ENCODE measurements at regions not wholly inside any gene's neighbourhood (a gene's known extent, or its start where the extent isn't known, plus 50 kb on each side); places are given as distances from the start of the nearest gene placed in this dataset.

DNA sequence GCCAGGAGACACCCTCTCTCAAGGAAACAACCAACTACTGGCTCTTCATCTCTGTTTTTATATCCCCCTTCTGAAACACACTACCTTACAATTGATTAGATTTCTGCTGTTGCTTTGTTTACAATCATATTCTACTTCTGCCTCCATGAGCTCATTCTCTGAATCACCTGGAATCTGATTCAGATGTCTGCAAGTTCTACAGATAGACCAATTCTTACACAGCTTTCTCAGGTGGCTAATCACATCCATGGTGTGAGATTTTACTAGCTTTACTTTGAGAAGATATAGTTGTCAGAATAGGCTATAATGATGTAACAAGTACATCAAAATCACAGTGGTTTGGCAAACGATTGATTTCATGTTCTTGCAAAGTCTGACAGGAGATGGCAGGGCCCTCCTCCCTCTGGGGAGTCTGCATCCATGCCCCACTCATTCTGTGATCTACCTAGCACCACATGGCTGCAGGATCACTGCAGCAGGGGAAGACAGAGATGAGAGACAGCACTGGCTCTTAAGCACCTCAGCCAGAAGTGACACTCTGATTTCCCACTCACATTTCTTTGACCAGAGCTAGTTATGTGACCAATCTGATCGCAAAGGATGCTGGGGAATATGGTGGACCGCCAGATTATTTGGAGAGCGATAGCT, 243.7 kb downstream of the FOXO1 start (continued):
- TF ChIP-seq, protein P1, sequence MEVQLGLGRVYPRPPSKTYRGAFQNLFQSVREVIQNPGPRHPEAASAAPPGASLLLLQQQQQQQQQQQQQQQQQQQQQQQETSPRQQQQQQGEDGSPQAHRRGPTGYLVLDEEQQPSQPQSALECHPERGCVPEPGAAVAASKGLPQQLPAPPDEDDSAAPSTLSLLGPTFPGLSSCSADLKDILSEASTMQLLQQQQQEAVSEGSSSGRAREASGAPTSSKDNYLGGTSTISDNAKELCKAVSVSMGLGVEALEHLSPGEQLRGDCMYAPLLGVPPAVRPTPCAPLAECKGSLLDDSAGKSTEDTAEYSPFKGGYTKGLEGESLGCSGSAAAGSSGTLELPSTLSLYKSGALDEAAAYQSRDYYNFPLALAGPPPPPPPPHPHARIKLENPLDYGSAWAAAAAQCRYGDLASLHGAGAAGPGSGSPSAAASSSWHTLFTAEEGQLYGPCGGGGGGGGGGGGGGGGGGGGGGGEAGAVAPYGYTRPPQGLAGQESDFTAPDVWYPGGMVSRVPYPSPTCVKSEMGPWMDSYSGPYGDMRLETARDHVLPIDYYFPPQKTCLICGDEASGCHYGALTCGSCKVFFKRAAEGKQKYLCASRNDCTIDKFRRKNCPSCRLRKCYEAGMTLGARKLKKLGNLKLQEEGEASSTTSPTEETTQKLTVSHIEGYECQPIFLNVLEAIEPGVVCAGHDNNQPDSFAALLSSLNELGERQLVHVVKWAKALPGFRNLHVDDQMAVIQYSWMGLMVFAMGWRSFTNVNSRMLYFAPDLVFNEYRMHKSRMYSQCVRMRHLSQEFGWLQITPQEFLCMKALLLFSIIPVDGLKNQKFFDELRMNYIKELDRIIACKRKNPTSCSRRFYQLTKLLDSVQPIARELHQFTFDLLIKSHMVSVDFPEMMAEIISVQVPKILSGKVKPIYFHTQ (CRISPR knock-in tag; IDR thresholded peaks at IDR 0.05), result no peak
- no peak for TF ChIP-seq FOXJ3 (CRISPR knock-in tag; IDR thresholded peaks at IDR 0.05; ENCODE audit: borderline replicate concordance)

DNA sequence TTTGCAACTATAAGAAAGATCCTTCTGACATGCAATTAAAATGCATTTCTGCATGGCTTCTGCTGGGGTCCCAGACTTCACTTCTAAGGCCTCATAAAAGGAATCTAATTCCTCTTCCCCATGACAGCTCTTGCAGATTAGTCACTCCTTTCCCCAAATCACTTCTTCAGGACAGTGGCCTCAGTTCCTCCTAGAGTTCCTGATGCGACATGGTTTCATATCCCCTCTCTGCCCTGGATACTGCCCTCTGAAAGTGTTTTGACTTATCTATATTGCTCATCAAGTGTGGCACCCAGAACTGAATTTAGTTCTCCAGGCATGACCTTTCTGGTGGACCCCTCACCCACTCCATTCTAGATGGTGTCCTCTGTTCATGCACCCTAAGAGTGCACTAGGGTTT, 238.1 kb downstream of the FOXO1 start:
- Mint-ChIP-seq H3K36me3 (peaks cover 2% of the 10 kb centered on the region), H3K4me3 (no peak overlapping the region), H3K4me1 (peaks cover 8% of the 10 kb centered on the region), H3K27me3 (ENCODE audit: low read depth) (no peaks in the 10 kb centered on the region), H3K27ac (no peak overlapping the region), H3K9me3 (peaks cover 11% of the 10 kb centered on the region)
- POLR2A ChIA-PET, result no interaction called here
- ATAC-seq, result no peak
- TF ChIP-seq FOXJ3 (CRISPR knock-in tag; IDR thresholded peaks at IDR 0.05; ENCODE audit: borderline replicate concordance) (no peak), ZBTB21 (CRISPR knock-in tag; IDR thresholded peaks at IDR 0.05; ENCODE audit: borderline replicate concordance) (no peak), PRRX2 (CRISPR knock-in tag; IDR thresholded peaks at IDR 0.05) (no peak), ZNF416 (CRISPR knock-in tag; IDR thresholded peaks at IDR 0.05) (no peak), ZNF138 (CRISPR knock-in tag; conservative IDR thresholded peaks at IDR 0.05) (no peak), TCF7 (CRISPR knock-in tag; IDR thresholded peaks at IDR 0.05; ENCODE audit: low read depth) (no peak)
- TF ChIP-seq, protein P2, sequence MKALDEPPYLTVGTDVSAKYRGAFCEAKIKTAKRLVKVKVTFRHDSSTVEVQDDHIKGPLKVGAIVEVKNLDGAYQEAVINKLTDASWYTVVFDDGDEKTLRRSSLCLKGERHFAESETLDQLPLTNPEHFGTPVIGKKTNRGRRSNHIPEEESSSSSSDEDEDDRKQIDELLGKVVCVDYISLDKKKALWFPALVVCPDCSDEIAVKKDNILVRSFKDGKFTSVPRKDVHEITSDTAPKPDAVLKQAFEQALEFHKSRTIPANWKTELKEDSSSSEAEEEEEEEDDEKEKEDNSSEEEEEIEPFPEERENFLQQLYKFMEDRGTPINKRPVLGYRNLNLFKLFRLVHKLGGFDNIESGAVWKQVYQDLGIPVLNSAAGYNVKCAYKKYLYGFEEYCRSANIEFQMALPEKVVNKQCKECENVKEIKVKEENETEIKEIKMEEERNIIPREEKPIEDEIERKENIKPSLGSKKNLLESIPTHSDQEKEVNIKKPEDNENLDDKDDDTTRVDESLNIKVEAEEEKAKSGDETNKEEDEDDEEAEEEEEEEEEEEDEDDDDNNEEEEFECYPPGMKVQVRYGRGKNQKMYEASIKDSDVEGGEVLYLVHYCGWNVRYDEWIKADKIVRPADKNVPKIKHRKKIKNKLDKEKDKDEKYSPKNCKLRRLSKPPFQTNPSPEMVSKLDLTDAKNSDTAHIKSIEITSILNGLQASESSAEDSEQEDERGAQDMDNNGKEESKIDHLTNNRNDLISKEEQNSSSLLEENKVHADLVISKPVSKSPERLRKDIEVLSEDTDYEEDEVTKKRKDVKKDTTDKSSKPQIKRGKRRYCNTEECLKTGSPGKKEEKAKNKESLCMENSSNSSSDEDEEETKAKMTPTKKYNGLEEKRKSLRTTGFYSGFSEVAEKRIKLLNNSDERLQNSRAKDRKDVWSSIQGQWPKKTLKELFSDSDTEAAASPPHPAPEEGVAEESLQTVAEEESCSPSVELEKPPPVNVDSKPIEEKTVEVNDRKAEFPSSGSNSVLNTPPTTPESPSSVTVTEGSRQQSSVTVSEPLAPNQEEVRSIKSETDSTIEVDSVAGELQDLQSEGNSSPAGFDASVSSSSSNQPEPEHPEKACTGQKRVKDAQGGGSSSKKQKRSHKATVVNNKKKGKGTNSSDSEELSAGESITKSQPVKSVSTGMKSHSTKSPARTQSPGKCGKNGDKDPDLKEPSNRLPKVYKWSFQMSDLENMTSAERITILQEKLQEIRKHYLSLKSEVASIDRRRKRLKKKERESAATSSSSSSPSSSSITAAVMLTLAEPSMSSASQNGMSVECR (CRISPR knock-in tag; IDR thresholded peaks at IDR 0.05; ENCODE audit: borderline replicate concordance), result no peak
- CTCF ChIA-PET, result no interaction called here
- no peak for DNase-seq (ENCODE audit: low spot score)

DNA sequence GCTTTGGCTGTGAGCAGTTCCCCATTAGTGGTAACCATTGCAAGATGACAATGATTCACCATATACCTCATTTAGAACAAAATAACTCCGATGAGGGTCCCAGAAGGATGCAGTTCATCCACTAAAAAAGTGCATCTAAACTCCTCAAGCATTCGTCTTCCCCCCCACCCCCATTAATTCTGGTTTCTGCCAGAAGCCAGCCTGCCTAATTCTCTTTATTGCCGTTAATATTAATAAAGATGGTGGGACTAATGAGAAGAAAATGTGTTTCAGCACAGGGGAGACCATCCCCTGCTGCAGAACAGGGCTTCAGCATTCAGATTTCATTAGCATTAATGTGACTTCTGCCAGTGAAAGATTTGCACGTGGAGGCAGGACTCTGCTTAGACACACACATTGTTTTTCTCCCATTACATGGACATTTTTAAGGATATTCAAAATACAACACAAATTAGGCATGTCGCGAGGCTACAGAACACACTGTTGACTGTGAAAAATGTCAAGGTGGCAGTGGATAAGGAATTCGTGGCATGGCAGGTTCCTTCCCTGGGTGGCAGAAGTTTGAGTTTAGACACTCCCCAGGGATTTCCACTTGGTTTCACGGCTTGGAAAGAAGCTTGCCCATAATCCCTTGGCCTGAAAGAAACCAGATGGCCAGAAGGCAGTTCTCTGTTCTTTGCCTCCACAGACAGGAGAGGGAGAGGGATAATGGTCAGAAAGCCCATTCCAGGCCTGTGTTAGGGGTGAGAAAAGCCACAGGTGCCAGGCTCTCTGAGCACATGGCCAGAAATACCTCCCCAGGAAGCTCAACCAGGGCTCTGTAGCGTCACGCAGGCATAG, 236.5 kb downstream of the FOXO1 start:
- CTCF ChIA-PET, result no interaction called here
- POLR2A ChIA-PET, result no interaction called here
- Mint-ChIP-seq H3K27ac (no peak overlapping the region), H3K9me3 (peaks cover 18% of the 10 kb centered on the region), H3K4me3 (no peak overlapping the region), H3K36me3 (peaks cover 8% of the 10 kb centered on the region), H3K27me3 (ENCODE audit: low read depth) (no peaks in the 10 kb centered on the region), H3K4me1 (peaks cover 8% of the 10 kb centered on the region)
- DNase-seq (ENCODE audit: low spot score) (no peak), ATAC-seq (no peak)
- TF ChIP-seq SMAD3 (CRISPR knock-in tag; IDR thresholded peaks at IDR 0.05; ENCODE audit: borderline replicate concordance), result no peak

DNA sequence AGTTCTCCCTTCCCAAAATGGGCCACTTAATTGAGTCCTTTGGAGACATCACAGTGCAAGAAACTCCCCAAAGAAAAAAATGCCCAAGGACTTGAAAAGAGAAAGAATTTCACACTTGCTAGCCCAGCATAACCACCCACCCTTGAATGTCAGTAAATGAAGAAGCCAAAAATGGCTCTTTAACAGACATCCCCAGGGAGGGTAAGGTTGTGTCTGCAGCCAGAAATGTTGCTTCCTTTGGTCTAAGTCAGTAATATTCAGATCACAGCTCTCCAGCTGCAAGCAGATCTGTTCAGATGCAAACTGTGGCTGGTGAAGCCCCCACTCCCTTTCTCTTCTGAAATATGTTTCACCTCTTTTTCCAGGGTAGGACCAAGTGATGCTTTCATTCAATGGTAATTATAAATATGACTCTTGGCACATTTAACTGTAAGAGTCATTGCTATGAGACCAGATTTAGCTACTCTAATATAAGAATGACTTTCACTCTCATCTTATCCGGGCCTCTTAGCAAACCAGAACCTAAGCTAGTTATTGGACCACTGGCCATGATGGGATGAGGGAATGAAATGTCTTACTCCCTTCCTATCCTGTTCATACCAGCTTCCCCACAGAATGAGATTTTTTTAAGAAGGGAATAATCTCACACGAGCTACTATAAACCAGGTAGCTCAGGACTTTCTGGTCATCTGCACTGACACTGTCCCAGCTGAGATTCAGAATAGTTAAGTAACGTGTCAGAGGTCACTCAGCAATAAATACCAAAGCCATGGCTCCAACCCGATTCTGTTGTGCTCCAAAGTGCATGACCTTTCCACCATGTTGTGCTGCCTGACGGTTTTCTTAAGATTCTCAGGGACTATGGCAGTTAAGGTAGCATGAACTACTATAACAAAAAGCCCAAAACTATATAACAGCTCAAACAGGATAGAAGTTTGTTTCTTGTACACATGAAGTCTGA, 234.1 kb downstream of the FOXO1 start:
- H3K36me3 Mint-ChIP-seq, result peaks cover 8% of the 10 kb centered on the region
- H3K4me1 Mint-ChIP-seq, result peaks cover 8% of the 10 kb centered on the region
- no peak overlapping the region for H3K4me3 Mint-ChIP-seq
- POLR2A ChIA-PET, result no interaction called here
- ATAC-seq, result no peak
- H3K27ac Mint-ChIP-seq, result no peak overlapping the region
- CTCF ChIA-PET, result no interaction called here
- peaks cover 13% of the 10 kb centered on the region for H3K9me3 Mint-ChIP-seq
- TF ChIP-seq, protein P3, sequence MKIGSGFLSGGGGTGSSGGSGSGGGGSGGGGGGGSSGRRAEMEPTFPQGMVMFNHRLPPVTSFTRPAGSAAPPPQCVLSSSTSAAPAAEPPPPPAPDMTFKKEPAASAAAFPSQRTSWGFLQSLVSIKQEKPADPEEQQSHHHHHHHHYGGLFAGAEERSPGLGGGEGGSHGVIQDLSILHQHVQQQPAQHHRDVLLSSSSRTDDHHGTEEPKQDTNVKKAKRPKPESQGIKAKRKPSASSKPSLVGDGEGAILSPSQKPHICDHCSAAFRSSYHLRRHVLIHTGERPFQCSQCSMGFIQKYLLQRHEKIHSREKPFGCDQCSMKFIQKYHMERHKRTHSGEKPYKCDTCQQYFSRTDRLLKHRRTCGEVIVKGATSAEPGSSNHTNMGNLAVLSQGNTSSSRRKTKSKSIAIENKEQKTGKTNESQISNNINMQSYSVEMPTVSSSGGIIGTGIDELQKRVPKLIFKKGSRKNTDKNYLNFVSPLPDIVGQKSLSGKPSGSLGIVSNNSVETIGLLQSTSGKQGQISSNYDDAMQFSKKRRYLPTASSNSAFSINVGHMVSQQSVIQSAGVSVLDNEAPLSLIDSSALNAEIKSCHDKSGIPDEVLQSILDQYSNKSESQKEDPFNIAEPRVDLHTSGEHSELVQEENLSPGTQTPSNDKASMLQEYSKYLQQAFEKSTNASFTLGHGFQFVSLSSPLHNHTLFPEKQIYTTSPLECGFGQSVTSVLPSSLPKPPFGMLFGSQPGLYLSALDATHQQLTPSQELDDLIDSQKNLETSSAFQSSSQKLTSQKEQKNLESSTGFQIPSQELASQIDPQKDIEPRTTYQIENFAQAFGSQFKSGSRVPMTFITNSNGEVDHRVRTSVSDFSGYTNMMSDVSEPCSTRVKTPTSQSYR (CRISPR knock-in tag; IDR thresholded peaks at IDR 0.05), result no peak
- no peak for DNase-seq (ENCODE audit: low spot score)
- H3K27me3 Mint-ChIP-seq (ENCODE audit: low read depth), result no peaks in the 10 kb centered on the region
